A549 (cell line): ENCODE measurements at regions not wholly inside any gene's neighbourhood (a gene's known extent, or its start where the extent isn't known, plus 50 kb on each side); places are given as distances from the start of the nearest gene placed in this dataset.

Experiments used
- CTCF ChIP-seq: fragments of >200 bp; sonication (Bioruptor Twin); formaldehyde crosslinking; IDR thresholded peaks from 3 replicates; pipeline ENCODE4 v1.5.1; 2016
- RAD21 ChIP-seq, 2 experiments: fragments of >200 bp in 1 of 2; sonication (Bioruptor Twin) in 1 of 2; formaldehyde crosslinking in 1 of 2; IDR thresholded peaks in 1 of 2; conservative IDR thresholded peaks in 1 of 2; 2 replicates in 1 of 2; 3 replicates in 1 of 2; pipeline ENCODE4 v1.6.1; 2012 to 2018; ENCODE audit warnings: inconsistent platforms in 1 of 2

GRCh38 chr2:140173790-140174189 lies 1393.6 kb upstream of the NXPH2 start:
- TF ChIP-seq CTCF (no peak), RAD21 (conservative IDR thresholded peaks at IDR 0.05 in 1 of 2, IDR thresholded peaks at IDR 0.05 in 1 of 2) (no peak)
